Stimulated activated naive CD8-positive, alpha-beta T cell treated with anti-CD3 and anti-CD28 coated beads, Interleukin-15, Interleukin-2, amounts not matched to agents 100 U/mL and 50 U/mL, for 24 hours (primary cell): ENCODE measurements at regions not wholly inside any gene's neighbourhood (a gene's known extent, or its start where the extent isn't known, plus 50 kb on each side); places are given as distances from the start of the nearest gene placed in this dataset.
"Not testable (repeated sequence)": the region's sequence is repeated elsewhere in the genome, so short reads cannot be mapped to it uniquely, and the experiment has no call there.

ENCODE experiments used
- ATAC-seq: fragments of 150-1000 bp; cut with Tn5 transposase; one replicate; pipeline ENCODE4 v1.10.0; 2021
- DNase-seq: peaks from one replicate; pipeline ENCODE4 v3.0.0; 2021

- no peak for DNase-seq
- ATAC-seq, result no peak
Measured at GRCh38 chr18:30929718-30930117, 112.8 kb downstream of the DSC3 start.

DNA sequence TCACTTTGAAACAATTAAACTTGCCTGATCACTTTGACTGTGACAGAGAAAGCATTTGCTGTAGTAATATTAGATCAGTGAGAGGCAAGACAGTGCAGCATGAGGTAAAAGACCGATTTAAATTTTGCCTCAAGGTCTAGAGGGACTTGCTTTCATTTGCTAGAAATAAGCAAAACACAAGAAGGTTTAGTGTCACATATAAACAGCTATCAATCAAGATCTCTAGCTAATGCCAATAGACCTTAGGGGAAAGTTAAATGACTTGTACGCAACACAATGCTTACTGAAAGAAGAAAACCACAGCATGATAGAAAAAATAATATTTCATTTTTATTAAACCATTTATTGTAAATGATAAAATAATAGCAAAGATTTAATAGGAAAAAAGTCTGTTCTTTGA, 113.5 kb downstream of the DSC3 start:
- ATAC-seq, result no peak
- DNase-seq, result no peak

GRCh38 chr18:30927517-30928075, 114.9 kb downstream of the DSC3 start:
- no peak for DNase-seq
- no peak for ATAC-seq

GRCh38 chr18:30927042-30927441, 115.5 kb downstream of the DSC3 start:
- no peak for DNase-seq

GRCh38 chr18:30925795-30926194, 116.7 kb downstream of the DSC3 start:
- DNase-seq (no peak), ATAC-seq (no peak)

More at GRCh38 chr18:30927042-30927441, 115.5 kb downstream of the DSC3 start:
- no peak for ATAC-seq

DNA sequence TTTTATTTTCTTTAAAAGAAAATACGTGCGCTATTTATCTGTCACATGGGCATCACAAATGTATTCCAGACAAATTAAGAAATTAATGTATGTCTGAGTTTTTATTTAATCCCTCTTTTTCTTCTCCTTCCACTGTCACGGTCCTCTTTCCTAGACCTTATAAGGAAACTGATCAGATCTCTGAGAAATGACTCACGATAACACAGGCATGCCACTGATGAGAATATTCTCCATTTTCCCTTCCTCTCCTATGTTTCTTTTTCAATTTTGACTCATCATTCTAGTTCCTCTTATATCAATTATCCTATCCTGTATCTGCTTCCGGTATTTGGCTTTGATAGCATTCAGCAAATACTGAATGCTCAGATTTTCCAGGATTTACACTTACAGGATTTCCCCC, 121.8 kb downstream of the DSC3 start:
- no peak for ATAC-seq
- no peak for DNase-seq

DNA sequence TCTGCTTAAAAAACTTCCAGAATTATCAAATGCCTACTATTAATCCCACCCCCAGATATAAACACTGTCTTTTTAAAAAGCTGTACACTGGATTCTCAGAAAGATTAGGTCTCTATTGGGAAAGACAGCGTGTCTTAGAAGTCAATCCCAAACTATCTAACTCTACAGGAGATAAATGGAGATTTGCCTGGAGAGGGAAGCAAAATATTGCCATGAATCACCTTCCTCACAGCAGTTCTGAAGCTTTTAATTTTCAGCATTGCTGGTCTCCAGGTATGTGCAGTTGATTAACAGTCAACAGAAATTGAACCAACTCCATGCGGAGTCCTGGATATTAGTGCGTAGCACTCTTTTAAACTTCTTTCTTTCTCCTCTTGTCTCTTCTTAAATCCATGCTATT, 122.2 kb downstream of the DSC3 start:
- no peak for DNase-seq
- no peak for ATAC-seq

- DNase-seq (no peak), ATAC-seq (no peak)
Measured at GRCh38 chr18:30917651-30918050, 124.9 kb downstream of the DSC3 start.

DNA sequence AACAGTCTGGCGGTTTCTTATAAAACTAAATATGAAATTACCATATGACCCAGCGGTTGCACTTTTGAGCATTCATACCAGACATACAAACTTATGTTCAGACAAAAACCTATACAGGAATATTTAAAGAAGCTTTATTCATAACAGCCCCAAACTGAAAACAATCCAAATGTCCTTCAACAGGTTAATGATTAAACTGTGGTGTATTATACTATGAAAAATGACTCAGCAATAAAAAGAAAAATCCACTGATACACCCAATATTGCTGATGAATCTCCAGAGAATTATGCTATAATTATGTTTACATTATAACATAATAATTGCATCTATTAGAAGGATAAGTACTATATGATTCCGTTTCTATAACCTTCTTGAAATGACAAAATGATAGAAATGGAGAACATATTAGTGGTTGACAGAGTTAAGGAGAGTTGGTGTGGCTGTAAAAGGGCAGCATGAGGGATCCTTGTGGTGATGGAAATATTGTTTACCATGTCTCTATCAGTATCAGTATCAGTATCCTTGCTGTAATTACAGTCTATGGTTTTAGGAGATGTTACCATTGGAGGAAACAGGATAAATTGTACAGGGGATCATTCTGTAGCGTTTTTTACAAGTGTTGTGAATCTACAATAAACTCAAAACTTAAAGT, 127.1 kb downstream of the DSC3 start:
- no peak for ATAC-seq
- no peak for DNase-seq

DNA sequence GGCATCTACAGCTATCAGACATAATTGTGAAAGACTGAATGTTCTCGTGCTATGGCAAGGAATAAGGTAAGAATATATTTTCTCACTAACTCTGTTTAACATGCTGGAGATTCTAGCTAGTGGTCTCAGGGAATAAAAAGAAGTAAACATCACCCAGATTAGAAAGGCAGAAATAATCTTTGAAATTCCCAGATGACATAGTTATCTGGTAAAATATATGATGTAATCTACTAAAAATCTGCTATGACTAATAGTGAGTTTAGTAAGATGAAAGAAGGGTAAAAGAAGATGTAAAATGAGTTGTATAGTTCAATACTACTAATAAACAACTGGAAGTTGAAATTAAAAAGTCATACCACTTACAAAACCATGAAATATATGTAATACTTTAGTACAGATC, 134.2 kb downstream of the DSC3 start:
- ATAC-seq (no peak), DNase-seq (no peak)

DNA sequence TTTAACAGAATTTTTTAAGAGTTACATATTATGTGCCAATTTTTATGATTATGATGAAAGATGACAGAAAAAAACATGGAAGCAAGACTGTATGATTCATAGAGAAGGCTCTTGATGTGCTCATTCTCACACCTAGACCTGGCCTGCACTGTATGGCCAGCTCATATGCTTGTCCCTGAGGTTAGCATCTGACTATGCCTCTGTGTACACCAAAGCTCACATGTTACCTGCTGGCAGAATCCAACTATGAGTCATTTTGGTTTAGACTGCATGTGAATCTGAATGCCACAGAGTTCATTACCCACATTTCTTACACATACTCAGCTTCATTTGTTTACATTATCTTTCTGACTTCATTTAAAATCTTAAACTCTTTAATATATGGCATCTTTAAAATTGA, 139.0 kb downstream of the DSC3 start:
- ATAC-seq (no peak), DNase-seq (no peak)

DNA sequence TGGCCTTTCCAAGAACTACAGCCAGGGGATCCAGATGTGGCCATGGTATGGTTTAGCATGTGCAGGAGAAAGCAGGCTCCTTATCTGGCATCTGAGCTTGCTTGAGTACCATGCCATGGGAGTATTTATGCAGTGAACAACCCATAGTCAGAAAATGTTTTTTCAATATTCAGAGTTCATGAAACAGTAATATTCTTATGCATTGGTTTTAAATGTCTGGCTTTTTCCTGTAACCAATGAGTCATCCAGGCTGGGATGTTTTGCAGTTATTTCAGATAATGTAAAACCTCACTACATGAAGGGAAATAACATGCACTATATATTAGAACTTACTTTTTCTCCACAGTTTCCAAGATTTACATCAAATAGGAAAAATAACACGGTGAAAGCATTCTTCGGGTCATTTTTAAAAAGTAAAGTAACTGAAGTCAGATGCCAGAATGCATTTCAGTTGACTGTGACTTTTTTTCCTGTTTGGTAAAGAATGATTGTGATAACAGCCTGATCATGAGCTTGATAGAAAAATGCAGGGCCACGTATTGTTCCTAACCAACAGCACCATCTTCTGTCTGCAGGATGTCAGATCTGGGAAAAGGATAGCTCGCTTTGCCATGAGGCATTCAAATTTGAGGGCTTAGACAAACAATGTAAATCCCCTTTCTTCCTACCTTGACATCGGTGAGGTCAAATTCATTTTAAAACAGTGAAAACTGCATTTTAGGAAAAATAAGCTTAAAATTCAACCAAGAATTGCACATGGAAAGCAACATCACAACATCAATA, 152.8 kb downstream of the DSC3 start:
- DNase-seq (no peak), ATAC-seq (no peak)

GRCh38 chr18:30888344-30888743, 154.2 kb downstream of the DSC3 start:
- ATAC-seq (no peak), DNase-seq (no peak)

DNA sequence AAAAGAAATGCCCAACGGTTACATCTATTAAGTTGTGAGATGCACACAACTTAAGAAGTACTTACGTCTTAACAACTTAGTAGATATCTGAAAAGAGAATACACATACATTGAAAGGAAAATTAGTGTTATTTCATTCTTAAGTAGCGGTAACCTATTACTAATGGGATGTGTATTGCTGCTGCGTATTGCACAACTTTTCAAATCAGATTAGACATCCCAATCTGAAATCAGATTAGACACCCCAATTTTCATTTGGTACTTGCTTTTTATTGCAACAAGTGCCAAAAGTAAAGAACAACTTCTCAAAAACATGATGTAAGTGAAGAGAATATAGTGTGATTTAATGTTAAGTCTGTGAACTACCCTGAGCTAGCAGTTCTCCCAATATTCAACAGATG, 155.5 kb downstream of the DSC3 start:
- DNase-seq (no peak), ATAC-seq (no peak)

DNA sequence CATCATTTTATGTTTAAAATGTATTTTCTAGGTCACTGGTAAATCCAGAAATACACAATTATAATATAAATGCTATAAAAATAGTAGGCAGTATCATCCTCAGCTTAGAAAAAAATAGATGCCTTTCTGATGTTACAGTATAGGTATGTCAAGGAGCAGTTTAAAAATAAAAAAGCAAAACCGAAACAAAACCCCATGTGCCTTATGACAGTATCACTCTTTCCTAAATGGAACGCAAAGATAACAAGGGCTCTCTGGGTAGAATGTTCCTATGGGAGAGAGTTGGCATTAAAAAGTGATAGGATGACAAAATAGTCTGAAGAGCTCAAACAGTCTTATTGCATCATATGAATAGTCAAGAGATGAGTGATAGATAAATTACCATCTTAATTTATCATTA, 172.1 kb downstream of the DSC3 start:
- ATAC-seq, result no peak
- no peak for DNase-seq

DNA sequence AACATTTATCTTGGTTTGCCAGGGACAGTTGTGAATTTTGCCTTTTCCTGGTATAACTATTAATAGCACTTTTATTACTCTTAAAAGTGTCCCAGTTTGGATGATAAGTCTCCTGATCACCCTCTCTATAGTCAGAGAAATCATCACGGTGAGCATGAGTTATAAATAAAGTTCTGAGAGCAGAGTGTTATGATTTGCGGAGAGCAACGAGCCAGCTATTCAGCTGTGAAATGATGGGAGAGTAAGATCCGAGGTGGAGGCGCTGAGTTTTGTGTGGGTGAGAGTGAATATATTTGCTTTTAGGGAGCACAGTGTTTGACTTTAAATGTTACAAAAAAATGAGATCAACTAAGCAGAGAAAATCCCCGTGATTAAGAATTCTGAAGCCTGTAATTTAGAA, 179.6 kb downstream of the DSC3 start:
- no peak for DNase-seq
- ATAC-seq, result no peak

DNA sequence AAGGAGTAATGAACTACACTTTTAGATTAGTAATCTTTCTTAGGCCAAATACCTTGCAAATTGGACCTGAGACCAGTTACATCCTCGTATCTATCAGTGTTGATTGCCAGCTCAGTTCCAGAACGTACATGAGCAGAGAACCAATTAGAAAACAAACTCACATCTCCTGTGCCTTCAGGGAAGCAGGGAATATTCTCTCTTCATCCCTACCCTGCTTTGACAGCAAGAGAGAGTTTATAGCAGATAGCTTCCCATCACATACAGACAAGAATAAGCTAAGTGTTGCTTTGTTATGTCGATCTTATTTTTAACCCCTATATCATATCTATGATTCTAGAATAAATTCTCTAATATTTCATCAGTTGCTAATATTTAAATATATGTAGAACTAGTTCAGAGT, 181.8 kb downstream of the DSC3 start:
- ATAC-seq, result no peak
- DNase-seq, result no peak

- no peak for DNase-seq
- ATAC-seq, result no peak
Measured at GRCh38 chr18:30859036-30859435, 183.5 kb downstream of the DSC3 start.

GRCh38 chr18:30858560-30858959, 184.0 kb downstream of the DSC3 start:
- no peak for DNase-seq
- ATAC-seq, result no peak

DNA sequence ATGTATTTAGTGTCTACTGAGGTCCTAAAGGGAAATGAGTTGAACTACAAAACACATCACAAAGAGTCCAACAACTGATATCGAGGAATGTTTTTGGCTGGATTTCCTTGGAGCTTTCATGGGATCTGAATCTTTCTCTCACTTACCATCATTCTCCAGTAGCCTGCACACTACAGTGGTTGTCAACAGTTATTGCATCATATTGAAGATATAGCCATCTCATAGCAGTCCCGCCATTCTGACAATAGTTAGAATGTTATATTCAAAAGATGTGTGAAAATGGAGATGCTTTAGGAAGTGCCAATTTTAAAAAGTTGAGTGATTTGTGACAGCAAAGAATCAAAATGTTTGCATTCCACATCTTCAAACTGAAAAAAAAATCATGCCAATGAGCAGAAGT, 186.8 kb downstream of the DSC3 start:
- DNase-seq (no peak), ATAC-seq (no peak)

DNA sequence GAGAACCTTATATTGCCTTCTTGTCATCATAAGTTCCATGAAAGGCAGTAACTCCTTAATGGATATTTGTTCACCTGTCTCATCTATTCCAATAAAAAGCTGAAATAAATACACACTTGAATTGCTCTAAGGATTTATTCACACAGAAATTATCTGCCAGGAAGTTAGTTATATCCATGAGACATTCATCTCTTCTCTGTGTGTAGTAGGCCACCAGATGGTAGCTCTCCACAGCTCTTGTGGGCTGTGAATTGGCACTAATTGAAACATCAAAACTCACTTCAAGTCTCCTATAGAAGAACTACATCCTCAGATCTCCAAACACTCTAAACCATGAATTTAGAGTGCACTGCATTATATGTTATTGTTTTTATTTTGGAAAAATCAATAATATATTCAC, 189.6 kb downstream of the DSC3 start:
- no peak for DNase-seq

DNA sequence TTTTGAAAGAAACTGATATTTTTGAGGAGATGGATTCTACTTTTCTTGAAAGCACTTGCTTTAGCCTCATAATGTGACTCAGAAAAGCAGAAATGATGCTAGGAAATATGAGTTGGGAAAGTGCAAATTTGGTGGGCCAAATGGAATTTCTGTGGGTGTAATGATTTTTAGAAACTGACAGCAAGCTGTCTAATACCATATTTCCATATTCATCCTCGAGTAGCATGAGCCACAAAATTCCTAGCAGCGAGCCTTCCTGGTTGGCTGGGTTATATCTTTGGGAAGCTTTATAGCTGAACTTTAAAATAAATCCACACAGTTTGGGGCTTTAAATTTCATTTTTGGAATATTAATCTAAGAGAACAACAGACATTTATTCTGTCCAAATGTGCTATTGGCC, 190.0 kb downstream of the DSC3 start:
- DNase-seq (no peak), ATAC-seq (no peak)

More for the DNA sequence above, 189.6 kb downstream of the DSC3 start:
- ATAC-seq, result no peak

GRCh38 chr18:30839056-30839561, 203.4 kb downstream of the DSC3 start:
- not testable (repeated sequence) for DNase-seq, ATAC-seq
